Osteoblast (primary cell): ENCODE measurements at regions not wholly inside any gene's neighbourhood (a gene's known extent, or its start where the extent isn't known, plus 50 kb on each side); places are given as distances from the start of the nearest gene placed in this dataset.

Source experiments
- DNase-seq: peaks from one replicate; pipeline ENCODE4 v3.0.0; 2011; ENCODE audit warnings: low spot score, mixed read lengths; ENCODE audit not compliant: insufficient read length; ENCODE audit errors: missing footprints
- H2AFZ ChIP-seq: 2 replicates; pipeline ENCODE4 v1.6.0; 2011; ENCODE audit warnings: mild to moderate bottlenecking, low read length
- H3K27ac ChIP-seq: 2 replicates; pipeline ENCODE4 v1.5.1; 2011; ENCODE audit warnings: mild to moderate bottlenecking, low read depth, low read length, moderate library complexity
- H3K27me3 ChIP-seq: 2 replicates; pipeline ENCODE4 v1.6.0; 2012; ENCODE audit warnings: mild to moderate bottlenecking, control low read depth, inconsistent platforms, low read length, moderate library complexity; ENCODE audit not compliant: insufficient read depth
- H3K36me3 ChIP-seq: 2 replicates; pipeline ENCODE4 v1.5.1; 2011; ENCODE audit warnings: mild to moderate bottlenecking, low read length, control low read depth, moderate library complexity; ENCODE audit not compliant: insufficient read depth
- H3K4me1 ChIP-seq: 2 replicates; pipeline ENCODE4 v1.5.1; 2011; ENCODE audit warnings: mild to moderate bottlenecking, low read length, control low read depth, moderate library complexity; ENCODE audit not compliant: insufficient read depth
- H3K4me2 ChIP-seq: 2 replicates; pipeline ENCODE4 v1.6.0; 2011; ENCODE audit warnings: mild to moderate bottlenecking, low read length; ENCODE audit not compliant: insufficient read depth
- H3K4me3 ChIP-seq: fragments of 200-600 bp; sonication (generic); 3 replicates; pipeline ENCODE4 v1.5.1; 2012; ENCODE audit warnings: mild to moderate bottlenecking, low read length, inconsistent platforms; ENCODE audit not compliant: insufficient read depth
- H3K79me2 ChIP-seq: 2 replicates; pipeline ENCODE4 v1.6.0; 2012; ENCODE audit warnings: mild to moderate bottlenecking, low read length, control low read depth, inconsistent platforms; ENCODE audit not compliant: insufficient read depth
- H3K9me3 ChIP-seq: 2 replicates; pipeline ENCODE4 v1.5.1; 2011; ENCODE audit warnings: low read depth, low read length, control low read depth
- H4K20me1 ChIP-seq: 2 replicates; pipeline ENCODE4 v1.6.0; 2012; ENCODE audit warnings: mild to moderate bottlenecking, low read length, control low read depth; ENCODE audit not compliant: insufficient read depth
- TF ChIP-seq, protein P1 (sequence below): IDR thresholded peaks from 2 replicates; pipeline ENCODE4 v1.5.1; 2011; ENCODE audit warnings: mild to moderate bottlenecking, low read depth, low read length, moderate library complexity; ENCODE audit errors: extremely low read depth

DNA sequence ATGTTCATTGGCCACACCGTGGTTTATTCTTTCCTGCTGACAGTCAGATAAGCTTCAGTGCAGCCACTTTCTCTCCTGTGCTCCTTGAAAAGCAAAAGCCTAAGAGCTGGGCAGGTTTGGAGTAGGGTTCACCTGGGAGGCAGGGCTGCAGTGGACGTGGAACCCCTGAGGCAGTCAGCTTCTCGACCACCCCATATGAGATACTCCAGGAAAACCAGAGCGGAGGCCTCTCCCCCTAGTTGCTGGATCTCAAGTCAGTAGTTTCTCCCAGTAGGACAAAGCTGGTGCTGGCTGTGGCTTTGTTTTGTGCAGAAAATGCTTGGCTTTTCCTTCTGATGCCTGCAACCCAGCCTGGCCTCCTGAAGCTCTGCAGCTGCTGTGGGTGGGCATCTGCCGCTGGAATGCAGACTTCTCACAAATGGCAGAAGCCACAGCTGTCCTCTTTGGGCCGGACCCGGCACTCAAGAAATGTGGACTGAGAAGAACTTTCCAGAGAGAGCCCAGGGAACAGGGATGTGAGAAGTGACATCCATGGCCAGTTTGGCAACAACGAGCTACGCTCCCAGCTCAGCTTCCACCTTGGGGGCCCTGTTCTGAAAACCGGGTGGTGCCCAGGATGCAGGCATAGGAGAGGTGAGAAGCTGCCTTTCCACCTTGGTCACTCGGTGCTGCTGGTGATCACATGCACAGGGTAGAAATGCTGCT, 276.6 kb upstream of the TCERG1L start:
- peaks cover 6% of the 10 kb centered on the region for H3K9me3 ChIP-seq
- H3K4me1 ChIP-seq = no peaks in the 10 kb centered on the region
- H4K20me1 ChIP-seq = no peaks in the 10 kb centered on the region
- H3K27ac ChIP-seq = no peak overlapping the region
- no peaks in the 10 kb centered on the region for H3K79me2 ChIP-seq
- H3K4me3 ChIP-seq = no peak overlapping the region
- no peak for DNase-seq
- no peaks in the 10 kb centered on the region for H3K27me3 ChIP-seq
- H3K36me3 ChIP-seq = no peaks in the 10 kb centered on the region
- H2AFZ ChIP-seq = no peak overlapping the region
- TF ChIP-seq, protein P1, sequence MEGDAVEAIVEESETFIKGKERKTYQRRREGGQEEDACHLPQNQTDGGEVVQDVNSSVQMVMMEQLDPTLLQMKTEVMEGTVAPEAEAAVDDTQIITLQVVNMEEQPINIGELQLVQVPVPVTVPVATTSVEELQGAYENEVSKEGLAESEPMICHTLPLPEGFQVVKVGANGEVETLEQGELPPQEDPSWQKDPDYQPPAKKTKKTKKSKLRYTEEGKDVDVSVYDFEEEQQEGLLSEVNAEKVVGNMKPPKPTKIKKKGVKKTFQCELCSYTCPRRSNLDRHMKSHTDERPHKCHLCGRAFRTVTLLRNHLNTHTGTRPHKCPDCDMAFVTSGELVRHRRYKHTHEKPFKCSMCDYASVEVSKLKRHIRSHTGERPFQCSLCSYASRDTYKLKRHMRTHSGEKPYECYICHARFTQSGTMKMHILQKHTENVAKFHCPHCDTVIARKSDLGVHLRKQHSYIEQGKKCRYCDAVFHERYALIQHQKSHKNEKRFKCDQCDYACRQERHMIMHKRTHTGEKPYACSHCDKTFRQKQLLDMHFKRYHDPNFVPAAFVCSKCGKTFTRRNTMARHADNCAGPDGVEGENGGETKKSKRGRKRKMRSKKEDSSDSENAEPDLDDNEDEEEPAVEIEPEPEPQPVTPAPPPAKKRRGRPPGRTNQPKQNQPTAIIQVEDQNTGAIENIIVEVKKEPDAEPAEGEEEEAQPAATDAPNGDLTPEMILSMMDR = no peak
- H3K4me2 ChIP-seq = no peak overlapping the region

DNA sequence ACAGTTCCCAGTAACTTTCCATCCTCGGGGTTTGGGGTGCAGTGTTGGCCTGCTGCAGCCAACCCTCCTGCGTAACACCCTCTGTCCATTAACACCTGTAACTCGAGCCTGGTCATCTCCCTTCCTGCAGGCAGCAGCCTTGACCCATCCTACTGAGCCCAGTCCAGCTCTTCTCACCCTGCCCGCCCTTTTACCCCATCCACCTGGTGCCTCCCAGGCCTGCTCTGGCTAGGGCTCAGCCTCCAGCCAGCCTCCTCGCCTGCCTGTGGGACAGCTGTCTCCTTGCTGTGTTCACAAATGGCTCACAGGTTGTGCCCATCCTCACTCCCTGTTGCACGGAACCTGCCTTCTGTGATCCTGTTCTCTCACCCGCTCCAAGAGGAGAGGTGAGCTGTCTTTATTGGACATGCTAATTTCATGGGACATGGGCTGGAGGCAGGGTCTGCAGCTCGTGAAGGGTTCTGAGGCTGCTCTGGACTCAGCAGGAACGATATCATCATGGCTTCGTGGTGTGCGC, 277.2 kb upstream of the TCERG1L start:
- H3K4me2 ChIP-seq = no peak overlapping the region
- H3K36me3 ChIP-seq = no peaks in the 10 kb centered on the region
- no peaks in the 10 kb centered on the region for H3K27me3 ChIP-seq
- H2AFZ ChIP-seq = no peak overlapping the region
- H3K4me1 ChIP-seq = no peaks in the 10 kb centered on the region
- no peak overlapping the region for H3K27ac ChIP-seq
- H4K20me1 ChIP-seq = no peaks in the 10 kb centered on the region
- no peak overlapping the region for H3K4me3 ChIP-seq
- TF ChIP-seq, protein P1 = no peak
- H3K79me2 ChIP-seq = no peaks in the 10 kb centered on the region
- no peak for DNase-seq
- peaks cover 6% of the 10 kb centered on the region for H3K9me3 ChIP-seq

DNA sequence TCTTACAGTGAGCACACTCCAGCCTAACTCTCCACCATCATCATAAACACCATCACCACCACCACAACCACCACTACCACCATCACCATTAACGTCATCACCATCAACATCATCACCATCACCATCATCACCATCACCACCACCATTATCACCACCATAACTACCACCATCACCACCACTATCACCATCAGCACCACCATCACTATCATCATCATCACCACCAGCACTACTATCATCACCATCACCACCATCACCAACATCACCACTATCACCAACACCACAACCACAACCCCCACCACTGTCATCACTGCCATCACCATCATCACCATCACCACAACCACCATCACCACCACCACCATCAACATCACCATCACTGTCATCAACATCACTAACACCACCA, 279.0 kb upstream of the TCERG1L start:
- no peak overlapping the region for H3K4me2 ChIP-seq
- TF ChIP-seq, protein P1 = no peak
- no peak for DNase-seq
- H2AFZ ChIP-seq = no peak overlapping the region
- no peaks in the 10 kb centered on the region for H3K36me3 ChIP-seq
- H3K79me2 ChIP-seq = no peaks in the 10 kb centered on the region
- no peaks in the 10 kb centered on the region for H3K4me1 ChIP-seq
- H3K4me3 ChIP-seq = no peak overlapping the region
- peaks cover 6% of the 10 kb centered on the region for H3K9me3 ChIP-seq
- no peaks in the 10 kb centered on the region for H3K27me3 ChIP-seq
- H4K20me1 ChIP-seq = no peaks in the 10 kb centered on the region
- H3K27ac ChIP-seq = no peak overlapping the region

DNA sequence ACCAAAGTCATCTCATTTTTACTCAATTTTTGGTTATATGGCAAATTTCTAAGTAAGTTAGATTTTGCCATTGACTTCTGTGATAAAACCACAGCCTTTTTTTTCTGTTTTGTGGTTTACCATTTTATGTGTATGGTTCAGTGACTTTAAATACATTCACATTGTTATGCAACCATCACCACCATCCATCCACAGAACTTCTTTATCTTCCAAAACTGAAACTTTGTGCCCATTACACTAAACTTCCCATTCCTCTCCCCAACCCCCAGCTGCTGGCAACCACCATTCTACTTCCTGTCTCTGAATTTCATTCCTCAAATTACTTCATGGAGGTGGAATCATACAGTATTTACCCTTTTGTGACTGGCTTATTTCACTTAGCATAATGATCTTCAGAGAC, 280.4 kb upstream of the TCERG1L start:
- Histone ChIP-seq H3K27me3 (no peaks in the 10 kb centered on the region), H3K79me2 (no peaks in the 10 kb centered on the region), H3K4me3 (no peak overlapping the region), H3K36me3 (no peaks in the 10 kb centered on the region), H4K20me1 (no peaks in the 10 kb centered on the region), H3K9me3 (peaks cover 6% of the 10 kb centered on the region), H3K4me2 (no peak overlapping the region), H2AFZ (no peak overlapping the region), H3K27ac (no peak overlapping the region), H3K4me1 (no peaks in the 10 kb centered on the region)
- no peak for DNase-seq
- TF ChIP-seq, protein P1 = no peak
